ENCODE measurements at regions not wholly inside any gene's neighbourhood (a gene's known extent, or its start where the extent isn't known, plus 50 kb on each side); places are given as distances from the start of the nearest gene placed in this dataset.

GRCh38 chr6:114467931-114468330, 125.1 kb upstream of the HS3ST5 start:
- Histone ChIP-seq H3K36me3 (no peaks in the 10 kb centered on the region), H3K9me3 (no peaks in the 10 kb centered on the region), H3K4me3 (no peak overlapping the region), H3K4me1 (ENCODE audit: control insufficient read depth in 1 of 2, low read depth in 2 of 2) (no peaks in the 10 kb centered on the region), H3K27ac (no peak overlapping the region), H3K27me3 (replicated peaks; ENCODE audit: insufficient read depth) (no peaks in the 10 kb centered on the region)
- TF ChIP-seq CTCF (IDR thresholded peaks at IDR 0.05), result no peak
- DNase-seq (ENCODE audit: low spot score) (no peak), ATAC-seq (ENCODE audit: insufficient number of reproducible peaks, low FRiP score, low read depth) (no peak)

- no peak for DNase-seq (ENCODE audit: low spot score)
- H3K4me1 ChIP-seq (ENCODE audit: control insufficient read depth in 1 of 2, low read depth in 2 of 2), result no peaks in the 10 kb centered on the region
- H3K9me3 ChIP-seq, result no peaks in the 10 kb centered on the region
- no peak for TF ChIP-seq CTCF (IDR thresholded peaks at IDR 0.05)
- ATAC-seq (ENCODE audit: insufficient number of reproducible peaks, low FRiP score, low read depth), result no peak
- no peak overlapping the region for H3K4me3 ChIP-seq
- no peaks in the 10 kb centered on the region for H3K27me3 ChIP-seq (replicated peaks; ENCODE audit: insufficient read depth)
- no peaks in the 10 kb centered on the region for H3K36me3 ChIP-seq
- no peak overlapping the region for H3K27ac ChIP-seq
Measured at GRCh38 chr6:114465511-114465910, 122.7 kb upstream of the HS3ST5 start.

GRCh38 chr6:114453737-114454276, 111.0 kb upstream of the HS3ST5 start:
- peak; percentile 2 for ATAC-seq (ENCODE audit: insufficient number of reproducible peaks, low FRiP score, low read depth)
- H3K36me3 ChIP-seq, result no peaks in the 10 kb centered on the region
- H3K4me3 ChIP-seq, result no peak overlapping the region
- H3K9me3 ChIP-seq, result no peaks in the 10 kb centered on the region
- no peak for DNase-seq (ENCODE audit: low spot score)
- H3K4me1 ChIP-seq (ENCODE audit: control insufficient read depth in 1 of 2, low read depth in 2 of 2), result no peaks in the 10 kb centered on the region
- no peak overlapping the region for H3K27ac ChIP-seq
- no peaks in the 10 kb centered on the region for H3K27me3 ChIP-seq (replicated peaks; ENCODE audit: insufficient read depth)
- no peak for TF ChIP-seq CTCF (IDR thresholded peaks at IDR 0.05)

- no peak for TF ChIP-seq CTCF (IDR thresholded peaks at IDR 0.05)
- no peak for DNase-seq (ENCODE audit: low spot score)
- Histone ChIP-seq H3K27me3 (replicated peaks; ENCODE audit: insufficient read depth) (no peaks in the 10 kb centered on the region), H3K9me3 (no peaks in the 10 kb centered on the region), H3K27ac (no peak overlapping the region), H3K36me3 (no peaks in the 10 kb centered on the region), H3K4me1 (ENCODE audit: control insufficient read depth in 1 of 2, low read depth in 2 of 2) (no peaks in the 10 kb centered on the region), H3K4me3 (no peak overlapping the region)
- no peak for ATAC-seq (ENCODE audit: insufficient number of reproducible peaks, low FRiP score, low read depth)
Measured at GRCh38 chr6:114452785-114453401, 110.1 kb upstream of the HS3ST5 start.

- H3K4me1 ChIP-seq (ENCODE audit: control insufficient read depth in 1 of 2, low read depth in 2 of 2), result no peaks in the 10 kb centered on the region
- DNase-seq (ENCODE audit: low spot score) (no peak), ATAC-seq (ENCODE audit: insufficient number of reproducible peaks, low FRiP score, low read depth) (no peak)
- H3K27me3 ChIP-seq (replicated peaks; ENCODE audit: insufficient read depth), result no peaks in the 10 kb centered on the region
- H3K27ac ChIP-seq, result no peak overlapping the region
- no peak for TF ChIP-seq CTCF (IDR thresholded peaks at IDR 0.05)
- no peaks in the 10 kb centered on the region for H3K36me3 ChIP-seq
- no peaks in the 10 kb centered on the region for H3K9me3 ChIP-seq
- no peak overlapping the region for H3K4me3 ChIP-seq
Measured at GRCh38 chr6:114450631-114451030, 107.8 kb upstream of the HS3ST5 start.

All from thoracic aorta (tissue), 2 donors.